Activated CD8-positive, alpha-beta memory T cell treated with anti-CD3 and anti-CD28 coated beads for 24 hours (primary cell): ENCODE measurements at regions not wholly inside any gene's neighbourhood (a gene's known extent, or its start where the extent isn't known, plus 50 kb on each side); places are given as distances from the start of the nearest gene placed in this dataset.
"Not testable (repeated sequence)": the region's sequence is repeated elsewhere in the genome, so short reads cannot be mapped to it uniquely, and the experiment has no call there.

Experiments
- DNase-seq: peaks from one replicate; pipeline ENCODE4 v3.0.0-alpha.2; 2020

GRCh38 chr9:110068212-110068611 is 139.7 kb downstream of the C9orf152 start:
- DNase-seq, result no peak

DNA sequence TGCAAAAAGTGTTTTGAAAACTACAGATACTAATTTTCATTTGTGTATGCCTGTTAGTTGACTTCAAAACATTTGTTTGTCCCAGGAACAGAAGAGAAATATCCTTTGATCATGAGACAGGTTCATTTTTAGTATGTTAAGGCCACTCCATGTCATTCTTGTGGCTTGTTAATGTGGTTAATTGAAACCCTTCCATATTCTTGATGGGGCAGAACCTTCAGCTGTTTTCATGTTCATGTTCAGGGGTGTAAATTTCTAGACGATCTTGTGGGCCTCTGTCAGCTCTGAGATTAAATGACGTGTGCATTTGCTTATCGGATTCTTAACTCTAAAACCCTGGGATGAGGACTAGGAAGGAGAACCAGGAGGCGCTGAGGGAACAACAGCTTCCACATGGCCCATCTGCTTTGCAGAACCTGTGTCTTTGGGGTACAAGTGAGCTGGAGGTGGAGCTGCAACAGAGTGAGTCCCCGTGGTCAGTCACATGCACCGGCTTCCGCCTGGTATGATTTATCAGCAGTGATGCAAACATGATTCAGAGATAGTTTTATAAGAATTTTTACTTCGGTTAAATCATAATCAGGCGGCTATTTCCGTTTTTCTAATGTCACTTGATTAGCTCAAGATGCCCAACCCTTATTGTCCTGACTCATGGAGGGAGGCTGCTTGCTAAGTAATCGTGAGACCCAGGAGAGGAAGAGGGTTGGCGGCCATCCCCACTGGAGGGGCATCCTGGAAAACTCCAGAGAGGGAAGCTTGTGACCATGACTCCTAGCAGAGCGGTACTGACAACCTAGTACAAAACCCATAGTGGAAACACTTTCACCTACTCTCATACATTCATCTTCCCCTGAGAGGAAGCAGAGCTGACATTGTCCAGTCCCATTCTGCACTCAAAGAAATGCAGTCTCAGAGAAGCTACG is 138.4 kb downstream of the C9orf152 start:
- no peak for DNase-seq

- DNase-seq, result no peak
Measured at GRCh38 chr9:110072597-110073355, 135.2 kb downstream of the C9orf152 start.

- DNase-seq, result no peak
Measured at GRCh38 chr9:110073356-110073905, 134.5 kb downstream of the C9orf152 start.

GRCh38 chr9:110076894-110077725 is 130.8 kb downstream of the C9orf152 start:
- no peak for DNase-seq

GRCh38 chr9:110077925-110078324 is 130.0 kb downstream of the C9orf152 start:
- DNase-seq, result no peak

GRCh38 chr9:110078604-110079003 is 129.4 kb downstream of the C9orf152 start:
- no peak for DNase-seq

GRCh38 chr9:110081395-110081794 is 126.6 kb downstream of the C9orf152 start:
- no peak for DNase-seq

- no peak for DNase-seq
Measured at GRCh38 chr9:110083866-110084265, 124.1 kb downstream of the C9orf152 start.

- DNase-seq, result no peak
Measured at GRCh38 chr9:110086537-110086936, 121.4 kb downstream of the C9orf152 start.

DNA sequence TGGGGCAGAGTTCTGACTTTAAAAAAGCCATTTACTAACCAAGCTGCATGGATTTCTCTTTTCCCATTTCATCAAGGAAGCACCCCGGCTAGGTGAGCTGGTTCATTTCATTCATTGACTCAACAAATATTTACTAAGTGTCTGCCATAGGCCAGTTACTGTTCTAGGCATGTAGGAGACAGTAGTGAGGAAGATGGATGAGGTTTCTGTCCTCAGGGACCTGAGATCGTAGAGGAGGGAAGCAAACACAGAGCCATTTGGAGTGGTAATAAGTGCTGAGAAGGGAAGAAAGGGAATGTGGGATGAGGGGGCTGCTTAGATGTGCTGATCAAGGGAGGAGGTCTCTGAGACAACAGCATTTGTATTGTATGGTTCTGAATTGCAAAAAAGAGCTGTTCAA is 120.4 kb downstream of the C9orf152 start:
- no peak for DNase-seq

DNA sequence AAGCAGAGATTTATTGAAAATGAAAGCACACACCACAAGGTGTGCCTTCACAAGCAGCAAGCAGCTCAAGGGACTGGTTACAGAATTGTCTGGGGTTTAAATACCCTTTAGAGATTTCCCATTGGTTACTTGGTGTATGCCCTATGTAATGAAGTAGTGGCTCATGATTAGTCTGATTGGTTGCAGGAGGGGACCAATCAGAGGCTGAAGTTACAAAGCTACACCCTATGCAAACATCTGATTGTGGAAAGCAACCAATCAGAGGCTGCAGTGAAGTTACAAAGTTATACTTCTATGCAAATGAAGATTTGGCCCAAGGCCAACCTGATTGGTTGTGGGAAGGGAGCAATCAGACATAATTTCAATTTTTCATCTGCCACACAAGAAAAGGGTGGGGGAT is 119.9 kb downstream of the C9orf152 start:
- DNase-seq, result no peak

- no peak for DNase-seq
Measured at GRCh38 chr9:110089681-110090370, 118.1 kb downstream of the C9orf152 start.

DNA sequence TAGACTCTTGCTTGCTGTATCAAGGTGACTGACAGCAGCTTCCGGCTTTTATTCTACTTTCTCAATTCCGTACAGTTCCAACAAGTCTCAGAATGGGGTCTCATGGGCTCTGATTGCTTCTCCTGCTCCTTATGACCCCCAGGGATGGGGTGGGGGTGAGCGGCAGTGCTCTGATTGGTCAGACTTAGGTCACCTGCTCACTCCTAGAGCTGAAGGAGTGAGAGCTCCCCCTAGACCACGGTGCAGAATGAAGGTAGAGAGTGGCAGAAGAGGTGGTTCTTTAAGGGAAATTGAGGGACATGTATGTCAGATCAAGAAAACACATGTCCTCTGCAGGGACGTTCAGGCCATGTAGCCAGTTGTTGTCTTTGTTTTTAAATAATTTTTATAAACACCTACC is 115.2 kb downstream of the C9orf152 start:
- no peak for DNase-seq

DNA sequence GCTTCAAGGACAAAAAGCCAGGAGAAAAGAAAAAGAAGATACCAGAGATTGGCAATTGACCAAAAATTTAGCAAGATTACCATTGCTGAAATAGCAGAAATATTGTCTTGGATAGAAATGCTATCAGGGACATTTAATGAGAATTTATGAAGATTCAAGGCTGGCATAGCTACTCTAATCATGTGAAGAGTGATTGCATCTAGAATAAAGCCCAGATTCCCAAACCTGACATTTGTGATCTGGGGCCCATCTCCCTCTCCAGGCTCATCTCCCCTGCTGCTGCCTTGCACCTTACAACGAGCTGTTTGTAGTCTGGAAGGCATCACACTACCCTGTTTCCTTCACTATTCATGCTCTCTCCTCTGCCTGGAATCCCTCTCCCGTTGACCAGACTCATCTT is 114.5 kb downstream of the C9orf152 start:
- DNase-seq, result no peak

DNA sequence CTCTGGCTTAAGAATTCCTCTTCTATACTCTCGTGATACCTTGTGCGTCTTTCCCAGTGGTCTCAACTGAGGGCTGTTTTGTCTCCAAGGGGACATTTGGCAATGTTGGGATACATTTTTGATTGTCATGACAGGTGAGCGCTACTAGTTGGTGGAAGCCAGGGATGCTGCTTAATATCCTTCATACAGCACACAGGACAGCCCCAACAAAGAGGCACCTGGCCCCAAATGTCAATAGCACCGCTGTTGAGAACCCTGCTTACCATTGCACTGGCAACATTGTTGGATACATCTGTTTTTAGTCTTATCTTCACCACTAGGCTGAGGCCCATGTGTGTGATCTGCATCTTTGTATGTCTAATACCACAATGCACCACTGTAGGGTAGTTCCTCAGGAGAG is 114.1 kb downstream of the C9orf152 start:
- no peak for DNase-seq

- DNase-seq, result no peak
Measured at GRCh38 chr9:110095161-110095595, 112.8 kb downstream of the C9orf152 start.

GRCh38 chr9:110095776-110096175 is 112.2 kb downstream of the C9orf152 start:
- DNase-seq, result no peak

DNA sequence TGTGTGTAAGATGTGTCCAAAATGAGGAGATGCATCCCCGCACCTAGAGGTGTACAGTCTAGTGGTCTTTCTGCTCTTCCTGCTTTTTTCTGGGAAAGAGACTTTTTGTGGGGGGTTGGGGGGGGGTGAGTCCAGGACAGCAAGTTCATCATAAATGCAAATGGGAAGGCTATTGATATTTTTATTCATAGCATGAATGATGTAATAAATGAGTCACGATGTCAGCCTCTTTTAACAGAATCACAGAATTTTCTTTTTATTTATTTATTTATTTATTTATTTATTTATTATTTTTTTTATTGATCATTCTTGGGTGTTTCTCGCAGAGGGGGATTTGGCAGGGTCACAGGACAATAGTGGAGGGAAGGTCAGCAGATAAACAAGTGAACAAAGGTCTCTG is 111.3 kb downstream of the C9orf152 start:
- not testable (repeated sequence) for DNase-seq

- DNase-seq, result no peak
Measured at GRCh38 chr9:110099236-110100095, 108.5 kb downstream of the C9orf152 start.

DNA sequence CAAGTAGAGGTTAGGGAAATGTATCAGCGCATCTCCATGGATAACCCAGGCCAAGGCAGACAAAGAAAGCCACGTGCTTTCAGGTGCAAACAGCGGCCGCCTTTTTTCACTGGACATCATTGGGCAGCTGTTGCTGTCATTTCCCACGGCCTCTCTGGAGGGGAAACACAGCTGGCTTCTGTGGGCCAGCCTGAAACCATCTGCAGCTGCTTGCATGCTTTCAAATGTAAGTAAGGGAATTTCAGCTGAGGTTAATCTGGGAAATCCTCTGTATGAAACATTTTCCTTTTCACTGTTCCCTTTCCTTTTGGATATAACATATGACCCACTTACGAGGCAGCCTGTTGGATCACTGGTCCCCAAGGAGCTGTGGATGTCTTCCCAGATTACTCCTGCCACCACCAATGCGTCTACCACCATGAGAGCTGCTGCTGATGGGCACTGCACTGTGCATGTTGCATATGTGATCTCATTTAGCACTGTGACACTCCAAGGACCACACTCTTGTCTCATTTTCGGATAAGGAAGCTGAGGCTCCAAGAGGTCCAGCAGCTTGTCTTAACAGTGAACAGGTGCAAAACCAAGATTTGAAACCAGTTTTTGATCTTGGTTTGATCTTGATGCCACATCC is 106.3 kb downstream of the C9orf152 start:
- DNase-seq, result no peak
